HG02588 (cell line): ENCODE measurements at regions not wholly inside any gene's neighbourhood (a gene's known extent, or its start where the extent isn't known, plus 50 kb on each side); places are given as distances from the start of the nearest gene placed in this dataset.
"Not testable (repeated sequence)": the region's sequence is repeated elsewhere in the genome, so short reads cannot be mapped to it uniquely, and the experiment has no call there.

Experiments used
- ATAC-seq: cut with Tn5 transposase; IDR thresholded peaks from one replicate; pipeline ENCODE4 v1.9.1; 2021; ENCODE audit warnings: mild to moderate bottlenecking, moderate library complexity; ENCODE audit not compliant: unreplicated experiment

DNA sequence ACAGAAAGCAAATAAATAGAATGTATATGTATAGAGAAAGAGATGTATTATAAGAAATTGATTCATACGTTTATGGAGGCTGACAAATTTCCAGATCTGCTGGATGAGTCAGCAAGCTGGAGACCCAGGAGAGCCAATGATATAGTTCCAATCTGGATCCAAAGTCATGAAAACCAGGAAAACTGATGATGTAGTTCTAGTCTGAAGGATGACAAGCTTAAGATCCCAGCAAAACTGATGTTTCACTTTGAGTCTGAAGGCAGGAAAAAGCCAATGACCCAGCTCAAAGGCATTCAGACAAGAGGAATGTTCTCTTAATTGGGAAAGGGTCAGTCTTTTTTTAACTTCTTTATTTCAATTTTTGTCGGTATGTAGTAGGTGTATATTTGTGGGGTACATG, 102.6 kb downstream of the LHFPL1 start:
- no peak for ATAC-seq

DNA sequence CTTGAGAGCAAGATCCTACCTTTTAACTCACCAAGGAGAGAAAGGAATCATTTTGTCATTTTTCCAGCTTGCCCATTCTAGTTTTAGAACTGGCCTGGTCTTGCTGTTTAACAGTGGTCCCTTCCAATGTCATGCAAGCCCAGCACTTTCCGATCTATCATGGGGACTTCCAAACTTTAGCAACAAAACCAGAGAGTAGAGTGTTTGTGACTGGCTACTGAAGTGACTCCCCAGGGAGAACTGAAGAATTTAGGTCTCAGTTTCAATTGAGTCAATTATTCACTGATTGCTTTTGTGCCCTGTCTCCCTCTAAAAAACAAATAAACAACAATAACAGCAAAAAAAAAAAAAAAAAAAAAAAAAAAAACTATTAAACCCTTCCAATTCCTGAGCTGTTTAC, 108.3 kb downstream of the LHFPL1 start:
- no peak for ATAC-seq

DNA sequence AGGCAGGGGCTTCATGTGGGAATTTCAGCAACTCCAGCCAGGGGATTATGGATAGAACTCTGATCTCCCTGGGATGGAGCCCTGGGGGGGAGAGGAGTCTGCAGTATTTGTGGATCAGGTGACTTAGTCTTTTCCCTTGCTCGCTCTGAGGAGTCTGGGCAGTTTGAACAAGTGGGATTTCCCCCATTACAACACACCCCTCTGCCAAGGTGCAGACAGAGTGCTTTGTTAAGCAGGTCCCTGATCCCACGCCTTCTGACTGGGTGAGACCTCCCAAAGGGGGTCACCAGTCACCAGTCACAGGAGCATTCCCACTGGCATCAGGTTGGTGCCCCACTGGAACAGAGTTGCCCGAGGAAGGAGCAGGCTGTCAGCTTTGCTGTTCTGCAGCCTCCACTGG, 123.9 kb downstream of the LHFPL1 start:
- ATAC-seq, result no peak

- no peak for ATAC-seq
Observed at GRCh38 chrX:112545051-112545450, 134.7 kb downstream of the LHFPL1 start.

DNA sequence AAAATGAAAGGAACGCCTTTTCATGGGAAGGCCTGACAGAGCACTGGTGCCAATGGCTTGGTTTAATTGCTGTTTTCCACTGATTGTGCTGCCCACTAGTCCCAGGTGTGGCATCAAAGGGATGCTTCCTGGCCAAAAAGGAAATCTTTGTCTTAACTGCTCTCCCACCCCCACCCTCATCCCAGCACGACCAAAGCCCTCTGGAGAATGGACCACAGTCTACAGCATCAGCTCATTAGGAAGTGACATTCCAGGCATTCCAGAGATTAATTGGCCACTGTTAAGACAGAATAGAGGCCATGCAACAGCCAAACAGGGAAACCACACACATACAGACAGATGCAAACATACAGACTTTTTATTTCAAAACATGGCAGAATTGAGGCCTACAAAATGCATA, 143.2 kb downstream of the LHFPL1 start:
- ATAC-seq, result no peak

- no peak for ATAC-seq
Observed at GRCh38 chrX:112527903-112528302, 151.8 kb downstream of the LHFPL1 start.

DNA sequence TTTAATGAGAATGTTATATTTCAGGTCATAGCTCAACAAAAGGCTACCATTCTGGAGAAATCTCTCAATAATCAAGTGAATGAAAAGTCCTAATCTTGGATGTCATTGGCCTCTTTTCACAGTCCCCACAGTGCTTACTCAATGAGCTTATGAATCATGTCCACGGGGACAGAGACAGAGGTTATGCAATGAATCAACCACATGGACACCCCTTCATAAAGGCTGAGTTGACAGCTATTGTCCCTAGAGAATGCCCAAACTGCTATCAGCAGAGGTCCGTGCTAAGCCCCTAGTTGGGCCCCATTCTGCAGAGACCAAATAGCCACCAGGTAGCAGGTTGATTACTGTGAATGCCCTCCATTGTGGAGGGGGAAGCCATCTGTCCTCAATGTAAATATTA, 158.1 kb downstream of the LHFPL1 start:
- no peak for ATAC-seq

- ATAC-seq, result no peak
Observed at GRCh38 chrX:112520124-112520523, 159.6 kb downstream of the LHFPL1 start.

DNA sequence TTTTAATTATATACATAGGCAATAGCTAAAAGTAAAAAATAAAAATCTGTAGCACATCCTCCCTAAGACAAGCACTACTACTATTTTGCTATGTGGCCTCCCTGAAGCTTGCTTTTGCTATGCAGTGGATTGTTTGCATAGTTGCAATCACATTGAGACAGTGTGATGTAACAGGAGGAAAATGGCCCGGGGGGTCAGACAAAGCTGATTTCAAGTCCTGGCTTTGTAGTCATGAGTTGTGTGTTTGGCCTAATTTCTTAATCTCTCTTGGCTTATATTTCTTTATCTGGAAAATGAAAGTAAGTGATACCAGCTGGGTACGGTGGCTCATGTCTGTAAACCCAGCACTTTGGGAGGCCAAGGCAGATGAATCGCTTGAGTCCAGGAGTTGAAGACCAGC, 166.6 kb downstream of the LHFPL1 start:
- no peak for ATAC-seq

- ATAC-seq, result no peak
Observed at GRCh38 chrX:112512509-112512908, 167.2 kb downstream of the LHFPL1 start.

DNA sequence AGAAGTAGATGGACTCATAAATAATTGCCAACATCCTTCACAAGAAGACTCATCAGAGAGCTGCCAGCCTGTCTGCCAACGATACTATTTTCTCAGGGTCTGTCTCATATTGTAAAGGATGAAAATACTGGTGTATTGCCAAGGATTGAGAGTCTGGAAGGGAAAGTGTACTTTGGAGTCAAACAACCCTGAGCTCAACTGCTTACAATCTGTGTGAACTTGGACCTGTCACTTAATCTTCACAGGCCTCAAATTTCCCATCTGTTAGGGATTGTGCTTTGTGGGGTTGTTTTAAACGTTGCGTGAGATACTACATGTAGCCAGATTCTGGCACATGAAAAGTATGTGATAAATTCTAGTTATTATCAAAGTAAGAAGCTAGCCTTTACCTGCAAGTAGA, 169.1 kb downstream of the LHFPL1 start:
- ATAC-seq, result no peak

DNA sequence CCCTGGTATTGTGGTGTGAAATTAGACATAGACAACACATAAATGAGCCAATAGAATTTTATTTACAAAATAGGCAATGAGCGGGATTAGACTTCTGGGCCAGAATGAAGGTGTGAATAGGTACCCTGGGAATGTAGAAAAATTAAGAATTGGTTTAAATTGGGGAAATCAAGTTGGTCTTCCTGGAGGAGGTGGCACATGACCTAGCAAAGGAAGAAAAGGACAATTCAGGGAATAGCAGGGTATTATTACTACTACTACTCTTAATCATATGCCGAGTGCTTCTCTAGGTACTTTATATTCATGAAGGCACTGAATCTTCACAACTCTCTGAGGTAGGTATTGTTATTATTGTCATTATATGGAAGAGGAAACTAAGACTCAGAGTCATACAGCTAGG, 202.1 kb downstream of the LHFPL1 start:
- ATAC-seq, result no peak

GRCh38 chrX:112473654-112474053, 206.1 kb downstream of the LHFPL1 start:
- no peak for ATAC-seq

DNA sequence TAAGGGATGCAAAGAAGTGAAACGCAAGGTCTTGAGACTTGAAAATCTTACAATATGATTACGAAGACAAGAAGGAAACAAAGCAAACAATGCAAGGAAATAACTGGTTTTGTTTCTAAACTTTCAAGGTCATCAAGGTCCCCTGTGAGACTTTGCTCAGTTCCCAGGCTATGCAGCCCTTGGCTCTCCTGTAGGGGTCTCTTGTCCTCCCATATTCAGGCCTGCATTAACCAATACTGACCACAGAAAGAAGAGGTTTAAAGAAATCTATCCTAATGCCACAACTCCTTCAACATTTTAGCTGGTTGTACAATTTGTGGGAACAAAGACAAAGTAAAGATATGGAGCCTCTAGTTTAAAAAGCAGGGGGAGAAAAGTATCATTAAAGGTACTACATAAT, 209.2 kb downstream of the LHFPL1 start:
- ATAC-seq, result no peak

GRCh38 chrX:112461949-112462450, 217.7 kb downstream of the LHFPL1 start:
- not testable (repeated sequence) for ATAC-seq

DNA sequence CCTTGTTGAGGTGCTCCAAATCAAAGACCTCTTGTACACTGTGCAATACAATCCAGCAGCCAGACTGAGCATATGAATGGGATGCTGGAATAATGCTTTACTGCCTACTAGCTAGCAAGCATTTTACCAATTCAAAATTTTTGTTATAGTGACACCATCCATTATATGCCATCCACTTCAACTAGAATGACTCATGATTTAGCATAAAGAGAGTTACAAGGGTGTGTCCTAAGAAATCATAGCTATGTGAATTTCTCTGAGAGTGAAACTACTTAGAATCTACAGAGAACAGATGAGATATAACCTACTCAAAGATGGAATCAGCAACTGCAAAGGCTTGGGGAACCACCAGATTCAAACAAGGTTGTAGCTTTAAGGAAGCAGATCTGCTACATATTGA, 221.9 kb downstream of the LHFPL1 start:
- ATAC-seq, result no peak

GRCh38 chrX:112450810-112451209, 228.9 kb downstream of the LHFPL1 start:
- no peak for ATAC-seq

- ATAC-seq, result no peak
Observed at GRCh38 chrX:112440277-112440676, 239.5 kb downstream of the LHFPL1 start.

DNA sequence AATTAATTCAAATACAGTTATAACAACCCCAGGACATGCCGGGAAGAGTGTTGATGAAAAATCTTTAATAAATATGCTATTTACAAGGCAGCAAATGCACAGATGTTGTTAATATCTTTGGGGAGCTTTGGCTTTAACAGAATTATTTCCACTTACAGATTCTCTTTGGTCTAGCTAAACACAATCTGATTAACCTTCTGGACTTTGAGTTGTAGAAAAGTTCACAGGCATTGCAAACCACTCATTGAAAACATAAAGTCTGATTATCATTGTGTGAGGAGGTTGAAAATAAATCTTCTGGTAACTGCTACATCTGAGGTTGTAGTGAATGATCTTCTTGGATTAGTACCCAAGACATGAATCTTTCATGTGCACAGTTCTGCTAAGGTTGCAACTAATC, 255.6 kb downstream of the LHFPL1 start:
- no peak for ATAC-seq

DNA sequence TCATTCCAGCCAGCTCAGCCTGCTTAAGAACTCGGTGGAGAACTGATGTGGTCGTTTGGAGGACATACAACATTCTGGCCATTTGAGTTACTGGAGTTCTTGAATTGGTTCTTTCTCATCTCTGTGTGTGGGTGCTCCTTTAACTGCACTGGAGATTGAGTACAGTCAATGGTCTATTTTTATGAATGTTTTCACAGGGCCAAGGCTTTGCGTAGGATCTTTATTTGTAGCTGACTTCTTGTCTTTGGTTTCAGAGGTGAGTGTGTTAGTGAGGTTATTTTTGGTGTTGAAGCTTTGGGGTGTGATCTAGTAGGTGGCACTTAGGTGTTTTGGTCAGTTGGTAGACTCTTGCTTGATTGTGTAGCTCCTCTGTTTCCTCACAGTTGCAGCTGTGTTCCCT, 288.4 kb downstream of the LHFPL1 start:
- no peak for ATAC-seq

- ATAC-seq, result not testable (repeated sequence)
Observed at GRCh38 chrX:112381649-112382298, 298.0 kb downstream of the LHFPL1 start.

DNA sequence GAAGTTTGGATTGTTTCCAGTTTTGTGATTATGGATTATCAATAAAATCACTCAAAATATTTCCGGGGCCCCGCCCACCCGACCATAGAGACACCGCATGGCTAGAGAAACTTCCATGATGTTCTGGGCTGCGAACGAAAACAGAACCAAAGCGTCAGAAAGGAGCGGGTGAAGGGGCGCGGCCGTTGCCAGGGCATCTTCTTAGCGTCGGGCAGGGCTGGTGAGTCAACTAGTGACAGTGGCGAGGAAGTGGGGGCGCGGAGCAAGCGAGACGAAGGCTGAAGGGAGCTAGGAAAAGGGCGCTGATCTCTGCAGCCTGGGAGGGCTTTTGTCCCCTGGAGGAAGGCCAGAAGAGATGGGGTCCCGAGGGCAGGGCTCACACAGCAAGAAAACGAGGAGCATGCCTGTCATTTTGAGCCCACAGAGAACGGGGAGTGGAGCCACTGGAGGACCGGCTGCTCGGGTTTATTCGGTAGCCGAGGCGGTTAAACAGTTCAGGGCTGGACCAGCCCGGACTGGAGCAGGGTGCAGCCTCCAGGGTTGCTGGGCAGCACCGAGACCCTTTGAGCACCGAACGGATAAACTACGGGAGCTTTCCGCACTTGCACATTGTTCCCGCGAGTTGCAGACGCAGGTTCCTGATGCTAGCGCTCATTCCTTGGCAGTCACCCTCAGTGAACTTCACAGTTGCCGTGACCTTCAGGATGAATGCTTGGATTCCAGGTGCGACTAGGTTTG, 298.1 kb upstream of the TRPC5 start:
- ATAC-seq, result no peak

GRCh38 chrX:112377481-112377880, 294.9 kb upstream of the TRPC5 start:
- ATAC-seq, result no peak
